ENCODE measurements at regions not wholly inside any gene's neighbourhood (a gene's known extent, or its start where the extent isn't known, plus 50 kb on each side); places are given as distances from the start of the nearest gene placed in this dataset.

- Histone ChIP-seq H3K27me3 (no peaks in the 10 kb centered on the region), H3K4me3 (no peak overlapping the region), H3K9me3 (no peaks in the 10 kb centered on the region), H3K36me3 (no peaks in the 10 kb centered on the region), H3K27ac (no peak overlapping the region), H3K4me1 (no peaks in the 10 kb centered on the region)
- no peak for TF ChIP-seq POLR2AphosphoS5 (IDR thresholded peaks at IDR 0.05)
- TF ChIP-seq POLR2A (IDR thresholded peaks at IDR 0.05): no peak
- TF ChIP-seq CTCF (IDR thresholded peaks at IDR 0.05): no peak
- TF ChIP-seq EP300 (IDR thresholded peaks at IDR 0.05): no peak
- no peak for DNase-seq (ENCODE audit: low spot score in 2 of 2)
- 73% methylated on average over 2 of the region's 2 CpGs for WGBS
Measured at GRCh38 chr10:65566906-65567305, 1358.9 kb upstream of the LRRTM3 start.

DNA sequence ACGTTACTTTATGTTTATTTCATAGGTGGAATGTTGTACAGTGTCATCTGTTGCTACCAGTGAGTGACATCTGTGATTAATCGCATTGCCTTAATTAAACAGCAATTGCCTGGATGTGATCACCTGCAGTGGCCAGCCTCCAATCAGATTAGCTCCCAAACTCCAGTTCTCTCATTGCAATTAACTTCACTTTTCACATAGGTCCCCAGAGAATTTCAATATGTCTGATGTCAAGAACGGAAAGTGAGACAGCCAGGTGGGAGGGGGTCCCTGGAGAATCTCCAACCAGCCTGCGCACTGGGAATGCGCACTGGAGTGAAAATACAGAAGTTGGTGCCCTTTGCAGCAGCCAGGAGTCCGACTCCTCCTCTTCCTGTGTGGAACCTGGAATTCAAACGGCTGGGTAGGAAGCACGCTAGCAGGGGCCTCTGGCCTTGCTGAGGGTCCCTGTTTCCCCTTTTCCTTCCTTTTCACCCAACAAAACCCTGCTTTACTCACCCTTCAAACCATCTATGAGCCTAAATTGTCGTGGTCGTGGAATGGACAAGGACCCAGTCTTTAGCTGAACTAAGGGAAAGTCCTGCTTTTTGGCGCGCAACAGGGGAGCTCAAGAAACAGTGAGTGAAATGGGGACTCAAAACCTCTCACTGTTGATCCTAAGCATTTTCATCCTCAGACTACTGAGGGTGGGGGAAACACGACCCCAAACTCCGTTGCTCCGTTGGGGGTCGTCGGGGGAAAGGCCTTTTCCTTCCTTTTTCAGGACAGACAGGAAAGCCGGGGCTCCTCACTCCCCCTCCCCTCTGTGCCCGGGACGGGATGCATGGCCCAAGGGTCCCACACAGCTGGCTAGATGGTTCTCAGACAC lies 1355.5 kb upstream of the LRRTM3 start:
- 7% methylated on average over 15 of the region's 20 CpGs for WGBS
- peak overlapping the region; percentile 54 for H3K4me3 ChIP-seq
- DNase-seq (ENCODE audit: low spot score in 2 of 2): no peak
- no peaks in the 10 kb centered on the region for H3K9me3 ChIP-seq
- no peaks in the 10 kb centered on the region for H3K4me1 ChIP-seq
- no peaks in the 10 kb centered on the region for H3K36me3 ChIP-seq
- no peaks in the 10 kb centered on the region for H3K27me3 ChIP-seq
- peak overlapping the region; percentile 46 for H3K27ac ChIP-seq
- TF ChIP-seq CTCF (IDR thresholded peaks at IDR 0.05) (no peak), POLR2AphosphoS5 (IDR thresholded peaks at IDR 0.05) (no peak), EP300 (IDR thresholded peaks at IDR 0.05) (no peak), POLR2A (IDR thresholded peaks at IDR 0.05) (no peak)

DNA sequence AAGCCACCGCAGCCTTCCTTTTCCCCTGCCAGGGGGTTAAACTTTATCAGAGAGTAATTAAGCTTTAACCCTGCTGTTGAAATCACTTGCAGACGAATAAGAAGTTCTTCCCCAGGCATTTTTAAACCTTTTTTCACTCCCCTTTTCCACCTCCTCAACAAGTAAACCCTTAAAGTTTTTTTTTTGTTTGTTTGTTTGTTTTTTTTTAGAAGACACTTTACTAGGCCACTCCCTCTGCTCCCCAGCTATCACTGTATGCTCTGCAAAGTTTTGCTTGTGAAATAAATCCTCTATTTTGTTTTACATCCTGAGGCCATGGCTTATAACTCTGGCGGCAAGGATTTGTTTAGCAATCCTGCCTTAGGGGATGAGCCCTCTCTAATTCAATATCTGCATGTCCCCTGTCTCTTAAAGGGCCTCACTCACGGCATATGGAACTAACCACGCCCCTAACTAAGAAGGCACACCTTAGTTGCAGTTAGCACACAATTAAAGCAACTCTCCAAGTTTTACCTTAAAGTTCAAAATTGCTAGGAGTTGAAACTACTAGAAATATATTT lies 1354.7 kb upstream of the LRRTM3 start:
- no peak for DNase-seq (ENCODE audit: low spot score in 2 of 2)
- Histone ChIP-seq H3K27me3 (no peaks in the 10 kb centered on the region), H3K4me3 (peak overlapping the region; percentile 54), H3K9me3 (no peaks in the 10 kb centered on the region), H3K27ac (peak overlapping the region; percentile 46), H3K4me1 (no peaks in the 10 kb centered on the region), H3K36me3 (no peaks in the 10 kb centered on the region)
- WGBS: 7% methylated on average over 5 of the region's 5 CpGs
- TF ChIP-seq POLR2AphosphoS5 (IDR thresholded peaks at IDR 0.05): no peak
- TF ChIP-seq POLR2A (IDR thresholded peaks at IDR 0.05): no peak
- TF ChIP-seq EP300 (IDR thresholded peaks at IDR 0.05): no peak
- TF ChIP-seq CTCF (IDR thresholded peaks at IDR 0.05): no peak

DNA sequence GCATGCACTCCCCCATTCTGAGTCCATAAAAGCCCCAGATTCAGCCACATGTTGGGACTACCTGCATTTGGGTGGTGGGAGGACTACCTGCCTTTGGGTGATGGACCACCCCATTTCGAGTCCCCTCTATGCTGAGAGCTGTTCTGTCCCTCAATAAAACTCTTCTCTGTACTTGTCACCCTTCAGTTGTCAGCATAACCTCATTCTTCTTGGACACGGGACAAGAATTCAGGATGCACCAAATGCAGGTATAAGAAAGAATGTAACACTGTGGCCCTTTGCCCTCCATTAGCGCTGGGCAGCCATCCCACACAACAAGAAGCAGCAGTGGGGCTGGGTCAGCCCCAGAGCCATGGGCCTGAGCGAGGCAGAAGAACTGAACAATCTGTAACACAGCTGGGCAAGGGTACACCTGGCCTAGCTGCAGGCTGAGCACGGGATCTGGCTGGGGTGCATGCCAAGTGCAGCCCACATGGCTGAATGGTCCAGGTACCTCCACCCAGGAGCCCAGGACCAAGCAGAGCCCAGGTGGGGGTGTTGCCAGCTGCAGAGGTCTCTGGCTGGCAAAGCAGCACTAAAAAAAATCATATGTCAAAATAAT lies 1344.3 kb upstream of the LRRTM3 start:
- Histone ChIP-seq H3K4me3 (no peak overlapping the region), H3K36me3 (peaks cover 10% of the 10 kb centered on the region), H3K27ac (no peak overlapping the region), H3K27me3 (no peaks in the 10 kb centered on the region), H3K9me3 (peaks cover 17% of the 10 kb centered on the region), H3K4me1 (no peaks in the 10 kb centered on the region)
- TF ChIP-seq POLR2AphosphoS5 (IDR thresholded peaks at IDR 0.05) (no peak), CTCF (IDR thresholded peaks at IDR 0.05) (no peak)
- WGBS: 95% methylated on average over 4 of the region's 5 CpGs
- DNase-seq (ENCODE audit: low spot score in 2 of 2): no peak

DNA sequence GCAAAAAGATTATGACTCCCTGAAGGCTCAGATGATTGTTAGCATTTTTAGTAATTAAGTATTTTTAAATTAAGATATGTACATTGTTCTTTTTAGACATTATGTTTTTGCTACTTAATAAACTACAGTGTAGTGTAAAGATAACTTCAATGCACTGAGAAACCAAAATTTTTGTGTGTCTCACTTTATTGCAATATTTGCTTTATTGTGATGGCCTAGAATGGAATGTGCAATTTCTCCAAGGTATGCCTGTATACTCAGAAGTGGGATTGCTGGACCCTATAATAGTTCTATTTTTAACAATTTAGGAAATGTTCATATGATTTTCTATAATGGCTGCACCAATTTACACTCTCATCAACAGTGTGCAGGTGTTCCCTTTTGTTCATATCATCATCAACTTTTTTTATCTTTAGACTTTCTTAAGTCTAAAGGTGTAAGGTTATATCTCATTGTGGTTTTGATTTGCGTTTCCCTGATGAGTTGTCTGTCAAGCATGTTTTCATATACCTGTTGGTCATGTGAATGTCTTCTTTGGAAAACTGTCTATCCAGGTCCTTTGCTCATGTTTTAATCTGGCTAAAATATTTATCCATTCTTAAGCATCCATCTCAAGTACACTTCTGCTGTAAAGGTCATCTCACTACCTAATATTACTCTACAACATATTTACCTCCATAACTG lies 1323.5 kb upstream of the LRRTM3 start:
- no peak for DNase-seq (ENCODE audit: low spot score in 2 of 2)
- Histone ChIP-seq H3K9me3 (no peaks in the 10 kb centered on the region), H3K27ac (no peak overlapping the region), H3K36me3 (peaks cover 3% of the 10 kb centered on the region), H3K4me1 (no peaks in the 10 kb centered on the region), H3K4me3 (no peak overlapping the region), H3K27me3 (no peaks in the 10 kb centered on the region)
- 93% methylated on average over 1 of the region's 1 CpG for WGBS
- TF ChIP-seq CTCF (IDR thresholded peaks at IDR 0.05) (no peak), POLR2A (IDR thresholded peaks at IDR 0.05) (no peak), POLR2AphosphoS5 (IDR thresholded peaks at IDR 0.05) (no peak), EP300 (IDR thresholded peaks at IDR 0.05) (no peak)
